Loucy (cell line): ENCODE measurements at regions not wholly inside any gene's neighbourhood (a gene's known extent, or its start where the extent isn't known, plus 50 kb on each side); places are given as distances from the start of the nearest gene placed in this dataset.

Experiments
- H2AFZ ChIP-seq: fragments of 200-600 bp; sonication (generic); 2 replicates; pipeline ENCODE4 v1.6.0; 2016; ENCODE audit warnings: antibody characterized with exemption, mild to moderate bottlenecking, low read length, moderate library complexity
- H3F3A ChIP-seq: fragments of 200-600 bp; 2 replicates; pipeline ENCODE4 v1.6.0; 2016; ENCODE audit warnings: antibody characterized with exemption, low read depth, mild to moderate bottlenecking
- H3K27me3 ChIP-seq: fragments of 200-600 bp; sonication (generic); 2 replicates; pipeline ENCODE4 v1.6.1; 2014; ENCODE audit warnings: low read length, mild to moderate bottlenecking; ENCODE audit not compliant: insufficient read depth, poor library complexity, severe bottlenecking
- H3K36me3 ChIP-seq: fragments of 200-600 bp; sonication (generic); 2 replicates; pipeline ENCODE4 v1.6.1; 2016; ENCODE audit warnings: low read length; ENCODE audit not compliant: insufficient read depth
- H3K4me1 ChIP-seq: fragments of 200-600 bp; sonication (generic); 2 replicates; pipeline ENCODE4 v1.5.1; 2014; ENCODE audit warnings: low read length, mild to moderate bottlenecking; ENCODE audit not compliant: insufficient read depth, poor library complexity, severe bottlenecking
- H3K4me2 ChIP-seq: fragments of 200-600 bp; sonication (generic); 2 replicates; pipeline ENCODE4 v1.6.0; 2014; ENCODE audit warnings: antibody characterized with exemption, low read length, low read depth, mild to moderate bottlenecking; ENCODE audit not compliant: poor library complexity, severe bottlenecking
- H3K4me3 ChIP-seq: fragments of 200-600 bp; sonication (generic); 2 replicates; pipeline ENCODE4 v1.5.1; 2014; ENCODE audit warnings: low read length, mild to moderate bottlenecking, mixed read lengths; ENCODE audit not compliant: poor library complexity, severe bottlenecking
- H3K79me2 ChIP-seq: fragments of 200-600 bp; sonication (generic); 2 replicates; pipeline ENCODE4 v1.6.1; 2014; ENCODE audit warnings: low read length; ENCODE audit not compliant: insufficient read depth
- H3K9ac ChIP-seq: fragments of 200-600 bp; sonication (generic); 2 replicates; pipeline ENCODE4 v1.6.0; 2014; ENCODE audit warnings: mild to moderate bottlenecking, low read depth, low read length, moderate library complexity; ENCODE audit not compliant: poor library complexity, severe bottlenecking
- H3K9me2 ChIP-seq: fragments of 200-600 bp; sonication (generic); replicated peaks from 2 replicates; pipeline ENCODE4 v1.6.1; 2016; ENCODE audit warnings: low read depth, low read length, mixed read lengths
- H3K9me3 ChIP-seq: fragments of 200-600 bp; sonication (generic); 2 replicates; pipeline ENCODE4 v1.6.1; 2014; ENCODE audit warnings: mild to moderate bottlenecking, antibody characterized with exemption, low read length, low read depth; ENCODE audit not compliant: insufficient read depth
- H4K20me1 ChIP-seq: fragments of 200-600 bp; sonication (generic); 2 replicates; pipeline ENCODE4 v1.6.0; 2014; ENCODE audit warnings: antibody characterized with exemption, low read length, mild to moderate bottlenecking; ENCODE audit not compliant: insufficient read depth, poor library complexity, severe bottlenecking
- EZH2phosphoT487 ChIP-seq: fragments of 200-600 bp; IDR thresholded peaks from 2 replicates; pipeline ENCODE4 v1.6.1; 2018; ENCODE audit warnings: antibody characterized with exemption, mild to moderate bottlenecking, moderate library complexity, borderline replicate concordance
- TF ChIP-seq, protein P1 (sequence below): fragments of 200-600 bp; sonication (generic); conservative IDR thresholded peaks from 2 replicates; pipeline ENCODE4 v1.5.1; 2014; ENCODE audit warnings: mild to moderate bottlenecking, antibody characterized with exemption, low read length

- no peak overlapping the region for H3K4me2 ChIP-seq
- no peaks in the 10 kb centered on the region for H3K79me2 ChIP-seq
- H2AFZ ChIP-seq, result no peak overlapping the region
- no peaks in the 10 kb centered on the region for H3F3A ChIP-seq
- H3K4me3 ChIP-seq, result no peak overlapping the region
- no peaks in the 10 kb centered on the region for H3K27me3 ChIP-seq
- no peaks in the 10 kb centered on the region for H3K36me3 ChIP-seq
- no peaks in the 10 kb centered on the region for H3K9me2 ChIP-seq
- no peaks in the 10 kb centered on the region for H3K9me3 ChIP-seq
- no peak for TF ChIP-seq EZH2phosphoT487
- TF ChIP-seq, protein P1, sequence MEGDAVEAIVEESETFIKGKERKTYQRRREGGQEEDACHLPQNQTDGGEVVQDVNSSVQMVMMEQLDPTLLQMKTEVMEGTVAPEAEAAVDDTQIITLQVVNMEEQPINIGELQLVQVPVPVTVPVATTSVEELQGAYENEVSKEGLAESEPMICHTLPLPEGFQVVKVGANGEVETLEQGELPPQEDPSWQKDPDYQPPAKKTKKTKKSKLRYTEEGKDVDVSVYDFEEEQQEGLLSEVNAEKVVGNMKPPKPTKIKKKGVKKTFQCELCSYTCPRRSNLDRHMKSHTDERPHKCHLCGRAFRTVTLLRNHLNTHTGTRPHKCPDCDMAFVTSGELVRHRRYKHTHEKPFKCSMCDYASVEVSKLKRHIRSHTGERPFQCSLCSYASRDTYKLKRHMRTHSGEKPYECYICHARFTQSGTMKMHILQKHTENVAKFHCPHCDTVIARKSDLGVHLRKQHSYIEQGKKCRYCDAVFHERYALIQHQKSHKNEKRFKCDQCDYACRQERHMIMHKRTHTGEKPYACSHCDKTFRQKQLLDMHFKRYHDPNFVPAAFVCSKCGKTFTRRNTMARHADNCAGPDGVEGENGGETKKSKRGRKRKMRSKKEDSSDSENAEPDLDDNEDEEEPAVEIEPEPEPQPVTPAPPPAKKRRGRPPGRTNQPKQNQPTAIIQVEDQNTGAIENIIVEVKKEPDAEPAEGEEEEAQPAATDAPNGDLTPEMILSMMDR, result no peak
- H3K9ac ChIP-seq, result no peak overlapping the region
- H3K4me1 ChIP-seq, result no peaks in the 10 kb centered on the region
- no peaks in the 10 kb centered on the region for H4K20me1 ChIP-seq
These were observed 51.7 kb upstream of the COBL start for GRCh38 chr7:51368334-51368733.

GRCh38 chr7:51367614-51367968, 51.0 kb upstream of the COBL start:
- H3K9ac ChIP-seq, result no peak overlapping the region
- TF ChIP-seq, protein P1, result no peak
- H3K9me2 ChIP-seq, result no peaks in the 10 kb centered on the region
- no peak overlapping the region for H3K4me3 ChIP-seq
- no peak overlapping the region for H3K4me2 ChIP-seq
- H3K79me2 ChIP-seq, result no peaks in the 10 kb centered on the region
- no peaks in the 10 kb centered on the region for H3K27me3 ChIP-seq
- H3K36me3 ChIP-seq, result no peaks in the 10 kb centered on the region
- H3K9me3 ChIP-seq, result no peaks in the 10 kb centered on the region
- no peaks in the 10 kb centered on the region for H3F3A ChIP-seq
- no peak overlapping the region for H2AFZ ChIP-seq
- H4K20me1 ChIP-seq, result no peaks in the 10 kb centered on the region
- no peaks in the 10 kb centered on the region for H3K4me1 ChIP-seq

GRCh38 chr7:51366930-51367613, 50.5 kb upstream of the COBL start:
- Histone ChIP-seq H4K20me1 (no peaks in the 10 kb centered on the region), H3F3A (no peaks in the 10 kb centered on the region), H3K4me1 (no peaks in the 10 kb centered on the region), H2AFZ (no peak overlapping the region; the same call in 1 of the 2 replicates), H3K9me2 (no peaks in the 10 kb centered on the region), H3K79me2 (no peaks in the 10 kb centered on the region), H3K36me3 (no peaks in the 10 kb centered on the region), H3K4me2 (no peak overlapping the region), H3K9me3 (no peaks in the 10 kb centered on the region), H3K9ac (no peak overlapping the region), H3K27me3 (no peaks in the 10 kb centered on the region), H3K4me3 (no peak overlapping the region)
- TF ChIP-seq, protein P1, result peak; percentile 72
- TF ChIP-seq EZH2phosphoT487, result no peak
